GM19395 (cell line): ENCODE measurements at regions not wholly inside any gene's neighbourhood (a gene's known extent, or its start where the extent isn't known, plus 50 kb on each side); places are given as distances from the start of the nearest gene placed in this dataset.

Experiments
- ATAC-seq: cut with Tn5 transposase; IDR thresholded peaks from one replicate; pipeline ENCODE4 v1.9.1; 2021; ENCODE audit warnings: mild to moderate bottlenecking, moderate library complexity; ENCODE audit not compliant: unreplicated experiment

- ATAC-seq = no peak
These were observed 264.0 kb upstream of the PLEKHG7 start for GRCh38 chr12:92438641-92439419.

GRCh38 chr12:92437452-92437851 is 265.3 kb upstream of the PLEKHG7 start:
- no peak for ATAC-seq

DNA sequence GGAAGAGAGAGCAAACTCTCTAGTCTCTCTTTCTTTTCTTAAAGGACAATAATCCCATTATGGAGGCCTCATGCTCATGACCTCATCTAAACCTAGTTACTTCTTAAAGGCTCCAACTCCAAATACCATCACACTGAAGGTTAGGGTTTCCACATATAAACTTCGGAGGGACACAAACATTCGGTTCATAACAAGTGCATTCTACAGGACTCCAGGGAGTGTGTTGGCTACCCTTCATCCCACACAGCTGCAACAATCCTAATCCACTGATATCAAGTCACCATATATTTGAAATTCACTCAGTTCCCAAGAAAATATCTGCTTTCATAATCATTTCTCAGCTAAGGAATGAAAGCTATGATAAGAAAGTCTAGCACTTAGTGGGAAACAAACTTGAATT is 265.9 kb upstream of the PLEKHG7 start:
- no peak for ATAC-seq

DNA sequence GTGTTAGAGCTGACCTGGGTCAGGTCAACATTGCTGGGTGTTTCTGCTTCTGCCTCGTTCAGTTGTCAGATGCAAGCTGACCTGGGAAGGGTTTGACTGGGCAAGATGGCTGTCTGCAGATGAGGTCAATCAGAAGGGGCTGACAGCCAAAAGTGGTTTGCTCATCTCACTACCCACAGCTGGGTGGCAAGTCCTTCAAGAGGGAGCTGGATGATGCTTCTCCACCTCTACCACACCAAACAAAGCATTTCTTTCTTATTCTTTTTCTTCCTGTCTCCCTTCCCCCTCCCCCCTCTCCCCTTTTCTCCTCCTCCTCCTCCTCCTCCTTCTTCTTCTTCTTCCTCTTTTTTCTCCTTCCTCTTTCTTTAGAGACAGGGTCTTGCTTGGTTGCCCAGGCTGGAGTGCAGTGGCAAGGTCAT is 268.2 kb upstream of the PLEKHG7 start:
- no peak for ATAC-seq

- ATAC-seq = peak; percentile 75
These were observed 269.9 kb upstream of the PLEKHG7 start for GRCh38 chr12:92432724-92433441.

- peak; percentile 65 for ATAC-seq
These were observed 271.6 kb upstream of the PLEKHG7 start for GRCh38 chr12:92431146-92431545.

- no peak for ATAC-seq
These were observed 276.5 kb upstream of the PLEKHG7 start for GRCh38 chr12:92426332-92426731.

GRCh38 chr12:92425165-92425564 is 277.6 kb upstream of the PLEKHG7 start:
- ATAC-seq = no peak

GRCh38 chr12:92424338-92424737 is 278.5 kb upstream of the PLEKHG7 start:
- no peak for ATAC-seq

GRCh38 chr12:92421701-92422100 is 276.1 kb upstream of the BTG1 start:
- ATAC-seq = no peak

DNA sequence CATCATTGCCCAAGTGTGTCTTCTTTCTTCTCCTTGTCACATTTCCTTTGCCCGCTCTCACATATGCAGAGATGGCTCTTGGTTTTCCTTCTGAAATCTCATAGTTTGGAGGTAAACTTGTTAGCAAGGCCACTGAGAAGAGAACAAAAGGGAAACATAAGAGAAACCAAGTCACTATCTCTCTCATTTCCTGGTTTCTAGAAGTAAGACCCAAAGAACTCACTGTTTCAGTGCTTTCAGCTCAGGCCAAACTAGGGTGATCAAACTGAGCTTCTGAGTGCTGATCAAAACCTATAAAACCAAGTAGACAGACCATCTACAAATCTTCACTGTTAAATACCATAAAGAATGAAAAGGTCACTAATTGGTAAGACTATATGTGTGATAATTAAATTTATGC is 275.4 kb upstream of the BTG1 start:
- no peak for ATAC-seq

GRCh38 chr12:92419201-92419600 is 273.6 kb upstream of the BTG1 start:
- no peak for ATAC-seq

DNA sequence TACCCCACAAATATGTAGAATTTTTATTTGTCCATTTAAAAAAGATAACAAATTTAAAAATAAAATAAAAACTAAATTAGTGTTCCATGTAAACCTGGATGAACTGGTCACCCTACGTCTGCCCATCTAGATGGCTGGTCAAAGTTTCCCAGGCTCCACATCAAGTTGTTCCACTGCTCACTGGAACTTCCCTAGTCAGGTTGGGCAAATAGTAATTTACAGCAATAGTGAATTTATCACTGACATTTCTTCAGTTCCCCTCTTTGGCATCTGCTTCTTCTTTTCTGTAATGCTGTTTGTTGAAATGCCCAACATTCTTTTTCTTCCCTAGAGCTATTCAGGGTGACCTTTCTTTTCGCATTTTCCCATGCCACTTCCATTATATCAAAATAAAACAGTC is 272.7 kb upstream of the BTG1 start:
- ATAC-seq = no peak

- ATAC-seq = no peak
These were observed 271.7 kb upstream of the BTG1 start for GRCh38 chr12:92417373-92417772.

DNA sequence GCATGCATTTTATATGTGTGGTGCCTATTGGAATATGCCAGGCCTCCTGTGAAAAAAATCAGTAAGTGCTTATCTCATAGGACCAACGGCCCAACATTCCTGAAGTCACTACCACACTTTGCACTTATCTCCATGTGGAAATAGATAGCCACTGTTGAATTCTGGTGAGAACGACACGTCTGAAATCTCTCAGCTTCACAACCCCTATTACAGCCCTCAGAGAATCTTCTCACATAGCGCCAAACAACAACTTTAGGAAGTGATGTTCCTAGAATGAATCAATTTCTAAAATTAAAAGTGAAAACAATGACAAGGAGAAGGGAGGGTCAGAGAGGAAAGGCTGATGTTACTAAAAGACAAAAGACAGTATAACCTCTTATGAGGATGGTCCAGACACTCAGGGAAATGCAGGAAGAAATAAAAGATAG is 270.8 kb upstream of the BTG1 start:
- no peak for ATAC-seq

GRCh38 chr12:92414170-92415070 is 268.8 kb upstream of the BTG1 start:
- ATAC-seq = no peak

GRCh38 chr12:92413286-92413685 is 267.6 kb upstream of the BTG1 start:
- no peak for ATAC-seq

GRCh38 chr12:92412856-92413255 is 267.2 kb upstream of the BTG1 start:
- ATAC-seq = no peak

DNA sequence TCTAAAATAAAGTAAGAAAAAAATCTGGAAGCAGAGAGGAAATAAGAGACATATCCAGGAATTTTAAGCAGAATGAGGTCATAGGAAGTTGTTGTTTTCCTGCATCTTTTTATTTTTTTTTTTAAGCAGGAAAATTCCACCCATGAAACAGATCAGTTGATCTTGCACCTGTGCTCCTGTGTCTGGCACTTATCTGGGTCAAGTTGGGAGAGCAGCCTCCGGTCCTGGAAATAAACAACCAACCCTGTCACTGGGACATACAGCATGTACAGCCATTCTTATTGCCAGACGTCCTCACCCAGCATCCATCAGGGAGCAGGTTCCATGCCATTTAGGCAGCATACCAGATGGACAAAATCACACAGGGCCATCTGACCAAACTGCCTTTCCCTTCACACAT is 266.0 kb upstream of the BTG1 start:
- ATAC-seq = no peak

DNA sequence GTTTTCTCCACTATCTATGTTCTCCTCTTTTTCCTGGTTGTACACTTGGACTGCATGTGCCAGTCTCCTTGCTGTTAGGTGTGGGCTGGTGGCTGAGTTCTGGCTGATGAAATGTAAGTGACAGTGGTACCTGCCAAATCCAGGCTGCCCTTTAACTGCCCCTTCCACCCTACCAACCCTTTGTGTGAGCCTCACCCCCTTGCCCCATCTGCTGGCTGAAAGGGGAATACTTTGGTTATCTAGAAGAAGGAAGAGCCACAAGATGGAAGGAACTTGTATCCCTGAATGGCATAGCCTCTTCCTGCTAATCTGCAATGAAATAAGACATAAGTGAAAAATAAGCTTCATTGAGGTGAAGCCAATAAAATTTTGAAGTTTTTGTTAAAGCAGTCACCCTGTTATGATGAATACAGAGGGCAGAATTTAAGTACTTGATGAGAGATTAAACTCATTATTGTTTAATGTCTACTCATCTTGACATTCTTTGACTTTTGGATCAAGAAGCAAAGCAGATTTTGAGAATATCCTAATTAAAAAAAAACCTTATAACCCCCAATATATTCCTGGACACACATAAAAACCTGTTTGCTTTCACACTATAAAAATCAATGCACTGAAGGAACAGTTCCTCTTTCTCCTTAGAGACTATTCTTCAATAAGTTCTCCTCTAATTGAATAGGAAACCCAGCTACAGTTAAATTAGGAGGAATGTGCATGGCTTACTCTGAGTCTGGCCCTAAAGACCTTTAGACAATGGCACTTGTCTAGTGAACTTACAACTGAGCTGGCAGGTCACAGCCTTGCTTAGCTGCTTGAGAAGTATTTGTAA is 262.6 kb upstream of the BTG1 start:
- ATAC-seq = no peak
